GM19372 (cell line): ENCODE measurements at regions not wholly inside any gene's neighbourhood (a gene's known extent, or its start where the extent isn't known, plus 50 kb on each side); places are given as distances from the start of the nearest gene placed in this dataset.

ENCODE experiments used
- ATAC-seq: cut with Tn5 transposase; IDR thresholded peaks from one replicate; pipeline ENCODE4 v1.9.1; 2021; ENCODE audit warnings: mild to moderate bottlenecking, low read depth, moderate library complexity; ENCODE audit not compliant: unreplicated experiment

DNA sequence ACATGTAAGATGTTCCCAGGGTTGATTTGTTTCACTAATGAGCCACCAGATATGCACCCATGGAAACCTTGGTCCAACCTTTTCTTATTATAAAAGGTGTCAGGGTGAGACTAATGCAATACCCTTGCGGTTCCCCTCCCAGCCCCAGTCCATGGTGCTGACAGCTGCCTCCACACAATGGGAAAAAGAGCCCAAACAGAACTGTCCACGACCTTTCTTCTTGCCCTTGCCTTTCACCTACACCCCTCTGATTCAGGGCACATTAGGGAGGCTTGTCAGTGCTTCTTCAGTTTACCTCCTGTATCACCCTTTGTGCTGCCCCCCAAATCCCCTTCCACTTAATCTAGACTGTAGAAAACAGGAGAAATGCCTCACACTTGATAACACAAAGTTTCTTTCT, 352.7 kb upstream of the CDH4 start:
- ATAC-seq, result no peak

DNA sequence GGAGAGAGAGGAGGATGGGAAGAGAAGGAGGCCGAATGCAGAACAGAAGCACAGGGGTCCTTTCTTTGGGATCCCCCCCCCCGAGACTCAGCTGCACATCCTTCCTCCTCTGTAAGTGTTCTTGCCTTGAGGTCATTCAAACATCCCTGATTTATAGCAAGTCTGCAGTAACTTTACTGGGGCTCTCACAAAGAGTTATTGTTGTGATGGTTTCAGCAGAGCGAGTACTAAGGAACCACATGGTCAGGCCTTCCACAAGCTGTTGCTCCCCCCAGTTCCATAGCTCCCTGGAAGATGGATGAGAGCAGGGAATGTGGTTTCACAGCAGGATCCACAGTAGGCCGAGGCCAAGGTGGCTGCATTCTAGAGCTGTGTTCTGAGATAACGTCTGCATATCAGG, 351.4 kb upstream of the CDH4 start:
- ATAC-seq, result no peak

DNA sequence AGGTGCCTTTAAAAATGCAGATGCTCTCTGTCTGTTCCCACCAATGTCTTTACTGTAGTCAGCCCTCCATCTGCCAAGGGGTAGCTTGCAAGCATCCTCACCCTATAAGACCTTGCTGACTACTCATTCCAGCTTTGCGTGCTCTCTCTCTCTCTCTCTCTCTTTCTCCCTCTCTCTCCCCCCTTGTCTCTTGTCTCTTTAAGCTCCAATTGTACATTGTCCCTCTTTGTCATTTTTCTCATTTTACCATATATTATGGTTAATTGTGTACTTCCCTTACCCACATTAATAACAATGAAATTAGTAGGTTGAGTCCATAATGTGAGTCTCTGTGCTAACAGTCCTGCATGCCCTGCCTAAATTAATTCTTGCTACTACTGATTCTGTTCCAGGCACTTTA, 350.2 kb upstream of the CDH4 start:
- no peak for ATAC-seq

- no peak for ATAC-seq
These were observed 348.6 kb upstream of the CDH4 start for GRCh38 chr20:60903325-60903971.

- no peak for ATAC-seq
These were observed 347.3 kb upstream of the CDH4 start for GRCh38 chr20:60904730-60905129.

DNA sequence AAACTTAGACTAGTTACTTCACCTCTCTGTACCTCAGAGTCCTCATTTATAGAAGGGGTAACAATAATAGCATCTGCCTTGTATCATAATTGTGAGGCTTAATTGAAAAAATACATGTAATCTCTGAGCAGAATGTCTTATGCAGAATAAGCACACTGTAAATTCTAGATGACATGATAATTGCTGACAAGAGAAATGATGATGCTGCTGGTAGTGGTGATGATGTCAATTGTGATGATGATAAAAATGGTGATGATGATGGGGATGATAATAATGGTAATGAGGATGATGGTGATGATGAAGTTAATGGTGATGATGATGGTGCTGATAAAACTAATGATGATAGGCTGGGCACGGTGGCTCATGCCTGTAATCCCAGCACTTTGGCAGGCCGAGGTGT, 346.1 kb upstream of the CDH4 start:
- no peak for ATAC-seq

- no peak for ATAC-seq
These were observed 345.5 kb upstream of the CDH4 start for GRCh38 chr20:60906555-60906954.

- ATAC-seq, result no peak
These were observed 338.8 kb upstream of the CDH4 start for GRCh38 chr20:60913298-60913697.

DNA sequence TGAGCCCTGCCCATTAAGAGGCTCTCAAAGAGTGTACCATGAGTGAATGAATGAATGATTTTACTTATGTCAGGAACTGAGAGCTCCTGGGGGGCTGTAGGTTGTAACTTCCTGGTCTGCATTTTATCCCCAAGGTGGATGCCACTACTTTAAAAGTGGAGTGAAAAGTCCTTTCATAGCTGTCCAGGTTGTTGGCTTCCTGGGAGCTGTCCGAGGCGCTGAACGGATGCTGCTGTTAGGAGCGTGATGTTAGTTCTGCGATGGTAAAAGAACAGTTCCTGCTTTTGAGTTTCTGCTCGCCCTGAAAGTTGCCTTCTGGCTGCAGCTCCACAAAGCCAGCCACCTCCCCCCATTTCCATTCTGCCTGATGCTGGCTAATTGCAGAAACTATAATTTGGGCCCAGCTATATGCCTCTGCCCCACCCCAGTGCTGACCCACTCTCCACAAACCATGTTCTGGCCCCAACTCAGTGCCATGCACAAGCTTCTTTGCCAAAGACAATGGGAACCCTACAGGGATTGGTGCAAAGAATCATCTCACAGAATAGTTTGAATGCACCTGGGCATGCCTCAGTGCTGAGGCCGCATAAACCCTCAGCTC, 330.9 kb upstream of the CDH4 start:
- ATAC-seq, result no peak

- ATAC-seq, result no peak
These were observed 325.2 kb upstream of the CDH4 start for GRCh38 chr20:60926831-60927230.

GRCh38 chr20:60928341-60928740, 323.7 kb upstream of the CDH4 start:
- no peak for ATAC-seq

DNA sequence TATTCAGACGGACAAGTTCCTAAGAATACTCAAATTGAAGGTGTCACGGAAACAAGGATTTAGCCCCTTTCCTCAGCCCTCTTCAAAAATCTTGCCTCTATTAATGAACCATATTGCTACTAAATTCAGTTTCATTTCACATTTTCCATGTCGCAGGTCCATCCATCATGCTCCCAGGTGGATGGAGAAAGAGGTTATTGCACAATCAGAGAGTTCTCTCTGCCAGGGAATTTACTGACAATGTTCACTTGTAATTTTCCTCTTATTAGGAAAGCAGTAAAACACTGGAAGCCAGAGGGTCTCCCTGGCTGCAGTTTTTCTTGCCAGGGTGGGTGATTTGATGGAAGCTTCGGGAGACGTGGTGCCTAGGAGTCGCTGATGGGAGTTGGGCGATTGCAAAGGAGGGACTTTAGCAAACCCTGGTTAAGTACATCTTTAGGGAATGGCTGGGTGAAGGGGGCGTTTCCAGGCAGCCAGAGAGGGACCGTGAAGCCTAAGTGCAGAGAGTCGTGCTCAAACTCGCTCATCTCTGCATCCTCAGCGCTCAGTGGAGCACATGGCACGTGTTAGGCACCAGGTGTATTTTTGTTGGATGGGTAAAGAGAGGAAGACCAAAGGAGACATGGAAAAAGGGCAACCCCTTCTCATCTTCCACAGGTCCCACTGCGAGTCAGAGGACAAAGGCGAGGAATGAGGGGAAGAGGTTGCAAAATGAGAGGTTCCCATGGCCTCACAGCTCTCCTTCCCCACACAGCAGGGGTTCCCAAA, 321.9 kb upstream of the CDH4 start:
- ATAC-seq, result no peak

- ATAC-seq, result no peak
These were observed 320.4 kb upstream of the CDH4 start for GRCh38 chr20:60931696-60932095.

GRCh38 chr20:60934724-60935123, 317.3 kb upstream of the CDH4 start:
- no peak for ATAC-seq

DNA sequence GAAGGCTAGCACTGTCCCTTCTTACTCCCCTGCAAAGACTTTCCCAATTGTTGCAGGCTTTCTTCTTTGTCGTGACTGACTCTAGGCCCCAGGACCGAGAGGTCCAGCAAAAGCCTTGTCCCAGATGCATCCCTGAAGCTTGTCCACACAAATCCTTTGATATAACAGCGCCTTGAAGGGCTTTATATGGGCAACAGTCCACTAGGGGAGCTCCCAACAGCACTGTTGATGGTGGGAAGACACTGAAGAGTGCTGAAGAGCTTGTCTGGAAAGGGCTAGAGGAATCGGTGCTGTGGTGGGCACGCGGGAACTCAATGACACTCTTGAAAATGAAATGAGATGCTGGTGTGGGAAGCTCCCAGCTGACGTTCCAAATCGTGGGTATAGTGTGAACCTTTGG, 316.1 kb upstream of the CDH4 start:
- no peak for ATAC-seq

DNA sequence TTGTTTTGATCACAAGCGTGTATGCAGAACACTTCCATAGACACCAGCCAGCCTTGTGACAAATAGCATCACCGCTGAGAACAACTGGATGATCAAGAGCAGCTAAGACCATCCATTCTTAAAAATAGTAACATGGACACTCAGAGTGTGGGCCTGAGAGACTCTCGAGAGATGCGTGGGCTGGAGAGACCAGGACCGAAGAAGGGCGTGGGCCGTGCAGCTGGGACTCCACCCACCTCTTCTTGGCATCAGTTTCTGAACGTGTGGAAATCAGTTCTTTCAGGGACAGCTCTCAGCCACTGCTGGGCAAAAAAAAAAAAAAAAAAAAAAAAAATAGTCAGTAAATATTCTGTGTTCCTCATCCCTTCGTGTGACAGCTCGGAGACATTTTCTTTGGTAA, 314.5 kb upstream of the CDH4 start:
- ATAC-seq, result no peak

GRCh38 chr20:60941379-60941778, 310.7 kb upstream of the CDH4 start:
- ATAC-seq, result no peak

DNA sequence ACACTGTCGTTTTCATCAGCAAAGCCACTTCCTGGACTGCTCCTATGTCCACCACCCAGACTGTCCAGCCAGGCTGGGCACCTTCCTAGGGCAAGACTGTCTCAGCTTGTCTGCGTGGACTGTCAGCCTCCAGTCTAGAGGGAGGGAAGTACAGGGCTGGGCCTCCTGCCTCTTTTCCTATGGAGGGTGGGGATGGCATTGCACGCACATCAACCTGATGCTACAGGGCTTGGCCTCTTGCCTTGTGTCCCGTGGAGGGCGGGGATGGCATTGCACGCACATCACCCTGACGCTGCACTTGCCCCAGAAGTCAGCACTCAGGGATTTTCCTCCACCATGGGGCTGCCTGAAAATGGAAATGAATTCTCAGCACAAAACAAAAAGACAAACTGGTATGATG, 304.2 kb upstream of the CDH4 start:
- no peak for ATAC-seq

GRCh38 chr20:60948224-60948623, 303.8 kb upstream of the CDH4 start:
- ATAC-seq, result no peak

- no peak for ATAC-seq
These were observed 301.5 kb upstream of the CDH4 start for GRCh38 chr20:60950561-60950960.

GRCh38 chr20:60950974-60951373, 301.1 kb upstream of the CDH4 start:
- ATAC-seq, result no peak

DNA sequence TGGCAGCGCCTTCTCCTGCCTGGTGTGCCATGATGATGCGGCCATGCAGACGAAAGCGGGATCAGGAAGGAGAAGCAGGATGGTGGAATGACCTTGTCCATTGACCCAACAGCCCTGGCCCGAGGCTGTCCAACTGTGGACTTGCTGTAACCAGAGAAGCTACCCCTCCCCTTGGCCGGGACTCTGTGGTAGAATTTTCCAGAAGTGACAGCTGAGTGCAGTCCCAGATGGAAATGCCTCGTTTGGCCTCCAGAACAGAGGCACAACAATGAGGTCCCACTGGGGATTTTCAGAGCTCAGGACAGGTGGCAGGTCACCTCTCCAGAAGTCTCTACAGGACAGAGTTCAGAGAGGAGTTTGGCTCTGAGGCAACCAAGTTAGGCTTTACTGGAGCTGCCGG, 299.2 kb upstream of the CDH4 start:
- ATAC-seq, result no peak
